DOHH2 (cell line): ENCODE measurements at regions not wholly inside any gene's neighbourhood (a gene's known extent, or its start where the extent isn't known, plus 50 kb on each side); places are given as distances from the start of the nearest gene placed in this dataset.

Experiments used
- EZH2phosphoT487 ChIP-seq: fragments of 200-600 bp; sonication (generic); IDR thresholded peaks from 2 replicates; pipeline ENCODE4 v1.6.1; 2017; ENCODE audit warnings: borderline replicate concordance, mild to moderate bottlenecking, antibody characterized with exemption, low read length, moderate library complexity, mixed read lengths
- TF ChIP-seq, protein P1 (sequence below): fragments of 200-600 bp; sonication (generic); IDR thresholded peaks from one replicate; pipeline ENCODE4 v1.5.1; 2014; ENCODE audit warnings: antibody characterized with exemption, mild to moderate bottlenecking, low read depth, low read length; ENCODE audit not compliant: poor library complexity, severe bottlenecking

DNA sequence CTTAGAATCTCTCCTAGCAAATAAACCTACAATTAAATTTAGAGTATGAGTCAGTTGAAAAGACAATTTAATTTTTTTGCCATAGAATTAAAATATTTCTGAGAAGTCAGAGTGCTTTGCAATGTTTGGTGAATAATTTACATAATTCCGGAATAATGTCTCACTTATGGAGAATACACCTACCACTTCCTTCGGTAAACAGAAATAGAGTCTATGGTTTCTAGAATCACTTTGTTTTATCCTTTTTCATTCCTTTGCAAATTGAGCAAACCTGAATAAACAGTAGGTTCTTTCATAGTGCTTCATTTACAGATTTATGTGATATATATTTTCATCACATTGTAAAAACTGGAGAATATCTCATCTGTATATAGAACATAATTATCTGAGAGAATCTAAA is 211.7 kb downstream of the PMAIP1 start:
- TF ChIP-seq, protein P1, sequence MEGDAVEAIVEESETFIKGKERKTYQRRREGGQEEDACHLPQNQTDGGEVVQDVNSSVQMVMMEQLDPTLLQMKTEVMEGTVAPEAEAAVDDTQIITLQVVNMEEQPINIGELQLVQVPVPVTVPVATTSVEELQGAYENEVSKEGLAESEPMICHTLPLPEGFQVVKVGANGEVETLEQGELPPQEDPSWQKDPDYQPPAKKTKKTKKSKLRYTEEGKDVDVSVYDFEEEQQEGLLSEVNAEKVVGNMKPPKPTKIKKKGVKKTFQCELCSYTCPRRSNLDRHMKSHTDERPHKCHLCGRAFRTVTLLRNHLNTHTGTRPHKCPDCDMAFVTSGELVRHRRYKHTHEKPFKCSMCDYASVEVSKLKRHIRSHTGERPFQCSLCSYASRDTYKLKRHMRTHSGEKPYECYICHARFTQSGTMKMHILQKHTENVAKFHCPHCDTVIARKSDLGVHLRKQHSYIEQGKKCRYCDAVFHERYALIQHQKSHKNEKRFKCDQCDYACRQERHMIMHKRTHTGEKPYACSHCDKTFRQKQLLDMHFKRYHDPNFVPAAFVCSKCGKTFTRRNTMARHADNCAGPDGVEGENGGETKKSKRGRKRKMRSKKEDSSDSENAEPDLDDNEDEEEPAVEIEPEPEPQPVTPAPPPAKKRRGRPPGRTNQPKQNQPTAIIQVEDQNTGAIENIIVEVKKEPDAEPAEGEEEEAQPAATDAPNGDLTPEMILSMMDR = no peak
- TF ChIP-seq EZH2phosphoT487 = no peak
